GM12878 (cell line): ENCODE measurements at regions not wholly inside any gene's neighbourhood (a gene's known extent, or its start where the extent isn't known, plus 50 kb on each side); places are given as distances from the start of the nearest gene placed in this dataset.

Experiments
- BACH1 ChIP-seq: fragments of 450-650 bp; IDR thresholded peaks from 2 replicates; pipeline ENCODE4 v1.6.1; 2017; ENCODE audit warnings: mild to moderate bottlenecking, borderline replicate concordance
- BCL11A ChIP-seq: IDR thresholded peaks from 2 replicates; pipeline ENCODE4 v1.6.1; 2011; ENCODE audit warnings: low read depth, low read length
- BHLHE40 ChIP-seq, 2 experiments: fragments of 450-650 bp in 1 of 2; IDR thresholded peaks; 2 replicates each; pipeline ENCODE4 v1.6.1; 2011 to 2017; ENCODE audit warnings: low read depth in 2 of 2, borderline replicate concordance in 1 of 2, improper control_type of control experiment in 1 of 2, low read length in 1 of 2, mild to moderate bottlenecking in 1 of 2
- CBX5 ChIP-seq: sonication (generic); IDR thresholded peaks from 2 replicates; pipeline ENCODE4 v1.6.1; 2016; ENCODE audit warnings: low read depth, moderate library complexity, mild to moderate bottlenecking, inconsistent platforms
- CHD4 ChIP-seq: fragments of 200-600 bp; sonication (generic); IDR thresholded peaks from 2 replicates; pipeline ENCODE4 v1.6.1; 2016; ENCODE audit warnings: mild to moderate bottlenecking
- CREM ChIP-seq: IDR thresholded peaks from 2 replicates; pipeline ENCODE4 v1.6.1; 2014; ENCODE audit warnings: antibody characterized with exemption, low read depth
- EED ChIP-seq: sonication (generic); IDR thresholded peaks from 2 replicates; pipeline ENCODE4 v1.6.1; 2016; ENCODE audit warnings: antibody characterized with exemption, low read depth
- EZH2 ChIP-seq: IDR thresholded peaks from 2 replicates; pipeline ENCODE4 v1.6.1; 2012; ENCODE audit warnings: low read depth, mild to moderate bottlenecking, control low read depth, inconsistent platforms, low read length, borderline replicate concordance; ENCODE audit not compliant: control insufficient read depth
- FOS ChIP-seq: IDR thresholded peaks from 3 replicates; pipeline ENCODE4 v1.6.1; 2011; ENCODE audit warnings: borderline replicate concordance; ENCODE audit not compliant: insufficient read length; ENCODE audit errors: extremely low read depth
- FOXM1 ChIP-seq: IDR thresholded peaks from 2 replicates; pipeline ENCODE4 v1.6.1; 2012; ENCODE audit warnings: low read depth, mild to moderate bottlenecking, inconsistent platforms, low read length, moderate library complexity
- GABPA ChIP-seq: IDR thresholded peaks from 2 replicates; pipeline ENCODE4 v1.6.1; 2014; ENCODE audit warnings: antibody characterized with exemption, low read depth, mild to moderate bottlenecking, inconsistent platforms
- GATAD2B ChIP-seq: fragments of 450-650 bp; conservative IDR thresholded peaks from 2 replicates; pipeline ENCODE4 v1.6.1; 2017; ENCODE audit warnings: low read depth, mild to moderate bottlenecking, moderate library complexity
- LARP7 ChIP-seq: fragments of 450-650 bp; IDR thresholded peaks from 2 replicates; pipeline ENCODE4 v1.6.1; 2017; ENCODE audit warnings: mild to moderate bottlenecking
- MEF2A ChIP-seq: IDR thresholded peaks from 2 replicates; pipeline ENCODE4 v1.6.1; 2011; ENCODE audit warnings: low read depth, mild to moderate bottlenecking, low read length, moderate library complexity; ENCODE audit not compliant: insufficient read depth
- NR2C2 ChIP-seq: IDR thresholded peaks from 2 replicates; pipeline ENCODE4 v1.6.1; 2011; ENCODE audit warnings: borderline replicate concordance, low read depth; ENCODE audit not compliant: control insufficient read depth, insufficient read length
- NR2F1 ChIP-seq: fragments of 450-650 bp; conservative IDR thresholded peaks from 2 replicates; pipeline ENCODE4 v1.6.1; 2017; ENCODE audit warnings: mild to moderate bottlenecking
- NRF1 ChIP-seq: conservative IDR thresholded peaks from 2 replicates; pipeline ENCODE4 v1.6.1; 2011; ENCODE audit warnings: mild to moderate bottlenecking, low read depth, low read length, improper control_type of control experiment
- PAX5 ChIP-seq: IDR thresholded peaks from 2 replicates; pipeline ENCODE4 v1.6.1; 2011; ENCODE audit warnings: low read depth, low read length, borderline replicate concordance
- PBX3 ChIP-seq: IDR thresholded peaks from 2 replicates; pipeline ENCODE4 v1.6.1; 2011; ENCODE audit warnings: mild to moderate bottlenecking, low read depth, low read length, moderate library complexity; ENCODE audit not compliant: insufficient replicate concordance
- POLR2A ChIP-seq: IDR thresholded peaks from 2 replicates; pipeline ENCODE4 v1.6.1; 2011; ENCODE audit warnings: low read depth, mild to moderate bottlenecking, low read length
- POLR2AphosphoS2 ChIP-seq: IDR thresholded peaks from 2 replicates; pipeline ENCODE4 v1.6.1; 2011; ENCODE audit warnings: low read depth, mild to moderate bottlenecking, low read length, improper control_type of control experiment, moderate library complexity
- RB1 ChIP-seq: fragments of 450-650 bp; formaldehyde crosslinking; IDR thresholded peaks from 2 replicates; pipeline ENCODE4 v1.6.1; 2017; ENCODE audit warnings: mild to moderate bottlenecking, borderline replicate concordance
- RCOR1 ChIP-seq: conservative IDR thresholded peaks from 2 replicates; pipeline ENCODE4 v1.6.1; 2012; ENCODE audit warnings: low read depth, low read length, improper control_type of control experiment
- SKIL ChIP-seq: fragments of 450-650 bp; IDR thresholded peaks from 2 replicates; pipeline ENCODE4 v1.6.1; 2017; ENCODE audit warnings: mild to moderate bottlenecking, low read depth, inconsistent platforms; ENCODE audit not compliant: poor library complexity, severe bottlenecking
- SPI1 ChIP-seq: IDR thresholded peaks from 2 replicates; pipeline ENCODE4 v1.6.1; 2011; ENCODE audit warnings: low read depth, mild to moderate bottlenecking, low read length, moderate library complexity, borderline replicate concordance; ENCODE audit not compliant: insufficient read depth
- SUPT20H ChIP-seq: IDR thresholded peaks from 2 replicates; pipeline ENCODE4 v1.6.1; 2011; ENCODE audit warnings: low read depth, mild to moderate bottlenecking, low read length, moderate library complexity, borderline replicate concordance; ENCODE audit not compliant: control insufficient read depth
- TF ChIP-seq, protein P1 (sequence below): IDR thresholded peaks from 2 replicates; pipeline ENCODE4 v1.6.1; 2011; ENCODE audit warnings: borderline replicate concordance, low read depth, mild to moderate bottlenecking, moderate library complexity, low read length; ENCODE audit not compliant: insufficient read depth, poor library complexity, severe bottlenecking
- TF ChIP-seq, protein P2 (sequence below): IDR thresholded peaks from 2 replicates; pipeline ENCODE4 v1.6.1; 2012; ENCODE audit warnings: low read depth, low read length, improper control_type of control experiment

- TF ChIP-seq, protein P1, sequence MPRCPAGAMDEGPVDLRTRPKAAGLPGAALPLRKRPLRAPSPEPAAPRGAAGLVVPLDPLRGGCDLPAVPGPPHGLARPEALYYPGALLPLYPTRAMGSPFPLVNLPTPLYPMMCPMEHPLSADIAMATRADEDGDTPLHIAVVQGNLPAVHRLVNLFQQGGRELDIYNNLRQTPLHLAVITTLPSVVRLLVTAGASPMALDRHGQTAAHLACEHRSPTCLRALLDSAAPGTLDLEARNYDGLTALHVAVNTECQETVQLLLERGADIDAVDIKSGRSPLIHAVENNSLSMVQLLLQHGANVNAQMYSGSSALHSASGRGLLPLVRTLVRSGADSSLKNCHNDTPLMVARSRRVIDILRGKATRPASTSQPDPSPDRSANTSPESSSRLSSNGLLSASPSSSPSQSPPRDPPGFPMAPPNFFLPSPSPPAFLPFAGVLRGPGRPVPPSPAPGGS: no peak
- 0 out of 2 replicates have a peak, but pooled peaks have one; percentile 65 for TF ChIP-seq RCOR1
- 0 out of 2 replicates have a peak, but pooled peaks have one; percentile 10 for TF ChIP-seq NR2F1
- peak; percentile 72; the same call in 1 of the 2 replicates for TF ChIP-seq MEF2A
- peak; percentile 85 for TF ChIP-seq SPI1
- peak; percentile 43 to 59; a peak in 3 of 4 replicates for TF ChIP-seq BHLHE40 (IDR thresholded peaks at IDR 0.05; ENCODE audit: borderline replicate concordance in 1 of 2, low read depth in 2 of 2, low read length in 1 of 2)
- no peak for TF ChIP-seq LARP7
- no peak for TF ChIP-seq PBX3
- peak; percentile 92 for TF ChIP-seq CREM
- peak; percentile 47; the same call in 1 of the 2 replicates for TF ChIP-seq GATAD2B
- TF ChIP-seq CBX5: peak; percentile 82; the same call in 1 of the 2 replicates
- TF ChIP-seq NRF1: no peak
- TF ChIP-seq RB1: no peak
- peak; percentile 74 for TF ChIP-seq SKIL
- TF ChIP-seq BCL11A: peak; percentile 83
- TF ChIP-seq FOS: no peak
- peak; percentile 94 for TF ChIP-seq FOXM1
- peak; percentile 50 for TF ChIP-seq PAX5
- peak; percentile 88 for TF ChIP-seq EED
- no peak for TF ChIP-seq SUPT20H
- no peak for TF ChIP-seq NR2C2
- TF ChIP-seq CHD4: no peak
- peak; percentile 13; the same call in 1 of the 2 replicates for TF ChIP-seq GABPA
- no peak for TF ChIP-seq EZH2
- TF ChIP-seq, protein P2, sequence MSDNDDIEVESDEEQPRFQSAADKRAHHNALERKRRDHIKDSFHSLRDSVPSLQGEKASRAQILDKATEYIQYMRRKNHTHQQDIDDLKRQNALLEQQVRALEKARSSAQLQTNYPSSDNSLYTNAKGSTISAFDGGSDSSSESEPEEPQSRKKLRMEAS: no peak
- TF ChIP-seq POLR2A: no peak
- TF ChIP-seq POLR2AphosphoS2: no peak
- TF ChIP-seq BACH1: peak; percentile 85
Observed at GRCh38 chr10:90047243-90047729, 345.9 kb downstream of the KIF20B start (continued).
